ENCODE measurements at regions not wholly inside any gene's neighbourhood (a gene's known extent, or its start where the extent isn't known, plus 50 kb on each side); places are given as distances from the start of the nearest gene placed in this dataset.

DNA sequence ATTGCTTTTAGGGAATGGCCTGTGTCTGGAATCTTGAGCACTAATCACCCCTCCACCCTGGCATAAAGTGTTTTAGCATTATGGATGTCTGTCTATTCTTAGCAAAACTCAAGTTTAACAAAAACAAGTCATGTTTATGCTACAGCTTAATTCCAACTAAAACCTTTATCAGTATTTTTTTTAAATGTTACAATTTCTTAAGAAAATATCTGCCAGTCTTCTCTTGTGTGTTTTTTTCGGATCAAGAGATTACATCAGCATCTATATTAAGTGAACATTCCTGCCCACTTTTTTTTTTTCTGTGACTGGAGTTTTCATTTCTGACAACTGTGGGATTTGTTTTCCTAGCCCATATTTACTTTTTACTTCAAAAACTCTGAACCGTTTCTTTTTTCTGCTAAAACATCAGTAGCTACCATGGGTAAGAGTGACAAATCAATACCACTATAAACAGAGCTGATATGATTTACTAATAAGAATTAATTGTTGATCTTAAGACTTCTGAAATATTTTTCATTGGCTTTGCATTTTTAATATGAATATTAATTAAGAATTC, 94.3 kb downstream of the EDN1 start:
- no peak for DNase-seq

GRCh38 chr6:12385316-12385715, 95.2 kb downstream of the EDN1 start:
- no peak for DNase-seq

DNA sequence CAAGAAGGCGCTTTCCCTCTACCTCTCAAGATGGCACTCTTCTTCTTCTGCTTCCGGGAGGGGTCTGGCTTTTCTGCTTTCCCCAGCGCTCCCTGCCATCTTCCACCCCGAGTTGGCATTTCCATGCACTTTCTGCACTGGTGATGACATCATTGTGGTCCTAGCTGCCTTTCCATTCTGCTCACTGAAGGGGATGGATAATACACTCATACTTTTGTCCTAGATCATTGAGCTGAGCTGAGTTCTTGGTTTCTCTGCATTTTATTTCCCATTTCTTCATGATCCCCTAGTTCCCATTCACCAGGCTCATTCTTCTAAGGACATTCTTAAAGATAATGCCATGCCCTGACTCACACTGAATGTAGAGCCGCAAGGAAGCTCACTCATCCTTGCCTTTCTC, 96.7 kb downstream of the EDN1 start:
- DNase-seq: no peak

- no peak for DNase-seq
Observed at GRCh38 chr6:12391472-12391871, 101.3 kb downstream of the EDN1 start.

GRCh38 chr6:12392490-12392889, 102.3 kb downstream of the EDN1 start:
- no peak for DNase-seq

DNA sequence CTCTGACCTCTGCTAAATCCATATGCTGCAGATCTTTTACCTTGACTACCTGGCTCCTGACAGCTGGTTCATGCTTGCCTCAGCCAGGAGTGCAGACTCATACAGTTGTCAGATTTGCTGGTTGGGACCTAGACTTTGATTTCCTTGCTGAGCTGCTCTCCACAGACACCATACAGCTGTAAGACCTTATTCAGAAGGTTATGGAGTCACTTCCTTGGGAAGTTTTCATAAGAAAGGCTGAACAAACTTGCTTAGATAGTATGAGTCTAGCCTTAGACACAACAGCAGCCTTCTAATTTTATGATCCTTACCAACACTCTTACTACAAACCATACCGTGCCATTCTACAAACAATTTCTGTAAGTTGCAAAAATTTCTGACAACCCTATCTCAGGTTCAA, 102.9 kb downstream of the EDN1 start:
- no peak for DNase-seq

GRCh38 chr6:12394170-12394569, 104.0 kb downstream of the EDN1 start:
- no peak for DNase-seq

DNA sequence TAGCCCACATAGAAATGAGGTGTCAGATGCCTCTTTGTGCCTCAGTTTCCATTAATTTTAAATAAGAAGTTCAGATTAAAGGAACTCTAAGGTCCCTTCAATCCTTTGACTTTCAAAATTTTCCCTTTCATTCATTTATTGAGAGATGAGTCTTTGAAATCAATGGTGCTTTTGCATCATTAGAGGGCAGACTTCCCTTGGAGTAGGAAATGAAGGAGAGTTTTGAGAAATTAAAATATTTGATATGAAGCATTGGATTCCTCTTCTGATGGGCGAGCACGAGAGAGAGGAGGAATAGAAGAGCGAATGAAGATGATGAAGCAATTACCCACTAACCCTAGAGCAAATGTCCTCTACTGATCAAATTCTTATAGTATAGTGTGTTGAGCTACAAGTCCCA, 105.7 kb downstream of the EDN1 start:
- no peak for DNase-seq

DNA sequence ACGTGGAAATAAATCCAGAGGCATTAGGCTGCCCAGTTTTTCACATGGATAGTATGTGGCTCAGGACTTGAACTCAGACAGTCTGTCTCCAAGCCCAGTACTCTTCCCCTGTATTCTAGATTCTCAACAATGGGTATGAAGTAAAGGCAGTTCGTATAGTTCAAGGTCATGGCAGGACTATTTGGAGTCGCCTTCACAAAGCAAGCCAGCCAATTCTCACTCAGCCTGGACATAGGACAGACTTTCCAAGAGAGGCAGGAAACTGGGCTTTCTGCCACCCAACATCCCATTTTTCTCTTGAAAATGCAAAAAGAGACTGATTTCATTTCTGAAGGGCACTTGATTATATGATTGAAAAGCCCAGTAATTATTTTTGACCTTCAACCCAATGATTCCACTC, 111.0 kb downstream of the EDN1 start:
- DNase-seq: no peak

DNA sequence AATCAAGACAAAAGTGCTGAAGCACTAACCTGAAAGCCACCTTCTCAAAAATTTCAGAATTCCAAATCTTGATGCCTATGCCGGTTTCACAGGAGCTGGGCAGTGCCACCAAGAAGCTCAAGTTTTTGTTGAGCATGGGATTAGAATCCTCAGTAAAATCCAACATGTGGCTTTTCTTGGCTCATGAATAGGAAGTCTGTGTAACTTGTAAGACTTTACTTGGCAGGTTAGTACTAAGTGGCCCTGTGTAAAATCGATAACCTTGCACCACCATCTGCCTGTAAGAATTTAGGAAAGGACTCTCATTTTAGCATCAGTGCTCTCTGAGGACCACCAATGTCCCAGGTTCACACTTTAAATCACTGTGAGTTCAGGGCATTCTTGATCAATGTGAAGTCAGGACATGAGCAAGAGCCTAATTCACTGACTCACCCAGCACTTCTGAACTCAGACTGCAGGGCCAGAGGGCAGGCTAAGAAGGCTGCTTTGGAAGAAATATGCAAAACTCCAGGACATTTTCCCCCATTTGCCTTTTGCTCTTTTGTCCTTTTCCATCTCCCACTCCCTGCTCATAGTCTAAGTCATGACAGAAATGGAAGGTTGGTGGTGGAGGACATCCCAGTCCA, 113.2 kb downstream of the EDN1 start:
- no peak for DNase-seq

GRCh38 chr6:12403947-12404647, 113.9 kb downstream of the EDN1 start:
- no peak for DNase-seq

DNA sequence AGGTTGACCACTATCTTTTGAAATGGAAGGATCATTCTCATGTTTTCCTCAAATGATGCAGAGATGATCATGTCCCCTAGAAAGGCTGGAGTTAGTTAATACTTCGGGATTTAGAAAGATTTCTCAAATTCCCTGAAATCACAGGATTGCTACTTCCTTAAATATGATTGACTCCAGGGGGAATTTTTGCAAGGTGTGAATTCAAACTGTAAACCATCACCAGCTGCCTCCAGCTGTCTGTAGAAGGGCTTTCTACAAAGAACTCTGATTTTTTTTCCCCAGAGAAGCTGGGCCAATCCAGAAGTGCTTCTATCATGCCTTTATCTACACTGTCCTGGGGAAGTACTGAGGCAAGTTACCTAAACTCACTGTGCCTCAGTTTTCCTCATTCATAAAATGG, 114.5 kb downstream of the EDN1 start:
- no peak for DNase-seq

GRCh38 chr6:12408752-12409151, 118.6 kb downstream of the EDN1 start:
- no peak for DNase-seq

DNA sequence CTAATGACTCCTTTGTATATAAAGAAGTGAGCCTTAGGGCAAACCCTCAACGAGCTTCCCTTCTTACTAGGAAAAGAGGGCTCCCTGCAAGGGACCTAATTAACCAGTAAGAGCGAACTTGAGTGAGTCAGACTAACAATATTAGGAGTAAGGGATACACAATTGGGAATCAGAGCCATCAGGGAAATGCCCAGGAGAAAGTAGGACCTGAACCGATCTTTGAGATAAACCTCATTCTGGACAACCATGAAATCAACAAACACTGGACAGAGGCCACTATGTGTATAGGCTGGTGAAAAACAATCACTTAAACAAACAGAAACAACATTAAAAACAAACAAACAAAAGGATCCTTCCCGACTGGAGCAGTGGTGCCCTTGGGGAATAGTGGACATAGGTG, 120.8 kb downstream of the EDN1 start:
- DNase-seq: no peak

DNA sequence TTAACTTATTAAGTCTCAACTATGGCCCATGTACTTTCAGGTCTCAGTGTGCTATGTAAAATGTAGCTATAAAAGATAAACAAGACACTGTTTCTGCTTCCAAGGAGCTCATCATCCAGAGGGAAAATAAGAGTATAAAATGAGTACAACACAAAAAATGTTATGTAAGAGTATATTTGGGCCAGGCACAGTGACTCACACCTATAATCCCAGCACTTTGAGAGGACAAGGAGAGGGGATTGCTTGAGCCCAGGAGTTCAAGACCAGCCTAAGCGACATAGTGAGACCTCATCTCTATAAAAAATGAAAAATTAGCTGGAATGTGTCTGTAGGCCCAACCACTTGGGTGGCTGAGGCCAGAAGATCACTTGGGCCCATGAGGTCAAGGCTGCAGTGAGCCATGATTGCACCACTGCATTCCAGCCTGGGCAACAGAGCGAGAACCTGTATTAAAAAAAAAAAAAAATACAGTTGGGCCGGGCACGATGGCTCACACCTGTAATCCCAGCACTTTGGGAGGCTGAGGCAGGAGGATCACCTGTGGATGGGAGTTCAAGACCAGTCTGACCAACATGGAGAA, 124.0 kb downstream of the EDN1 start:
- no peak for DNase-seq

GRCh38 chr6:12415980-12416598, 125.9 kb downstream of the EDN1 start:
- DNase-seq: no peak

GRCh38 chr6:12417191-12417590, 127.0 kb downstream of the EDN1 start:
- DNase-seq: no peak

GRCh38 chr6:12418946-12419345, 128.8 kb downstream of the EDN1 start:
- no peak for DNase-seq

- no peak for DNase-seq
Observed at GRCh38 chr6:12419631-12420272, 129.6 kb downstream of the EDN1 start.

DNA sequence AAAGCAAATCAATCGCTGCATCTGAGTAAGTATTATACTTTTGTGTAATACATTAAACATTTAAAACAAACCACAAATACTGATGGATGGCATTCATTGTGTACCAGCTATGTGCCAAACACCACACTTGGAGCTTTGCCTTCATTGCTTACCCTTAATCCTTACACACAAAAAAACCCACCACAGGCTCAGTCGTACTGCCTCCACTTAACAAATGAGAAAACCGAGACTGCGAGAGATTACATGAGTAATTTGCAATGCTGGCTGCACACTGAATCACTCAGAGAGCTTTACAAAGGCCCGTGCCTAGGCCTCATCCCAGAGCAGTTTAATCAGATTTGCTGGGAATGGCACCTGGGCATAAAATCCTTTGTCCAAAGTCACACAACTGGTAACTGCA, 130.5 kb downstream of the EDN1 start:
- DNase-seq: no peak

- no peak for DNase-seq
Observed at GRCh38 chr6:12421596-12421995, 131.4 kb downstream of the EDN1 start.

GRCh38 chr6:12422848-12423247, 132.7 kb downstream of the EDN1 start:
- no peak for DNase-seq

- no peak for DNase-seq
Observed at GRCh38 chr6:12423832-12424231, 133.7 kb downstream of the EDN1 start.
